IMR-90 (cell line): ENCODE measurements at regions not wholly inside any gene's neighbourhood (a gene's known extent, or its start where the extent isn't known, plus 50 kb on each side); places are given as distances from the start of the nearest gene placed in this dataset.

Experiments used
- BHLHE40 ChIP-seq: fragments of 150-350 bp; IDR thresholded peaks from 2 replicates; pipeline ENCODE4 v1.6.1; 2016; ENCODE audit warnings: mild to moderate bottlenecking, low read depth, low read length
- CEBPB ChIP-seq: IDR thresholded peaks from 2 replicates; pipeline ENCODE4 v1.6.1; 2012; ENCODE audit warnings: low read depth, low read length, improper control_type of control experiment
- MAFK ChIP-seq: IDR thresholded peaks from 2 replicates; pipeline ENCODE4 v1.6.1; 2012; ENCODE audit warnings: low read depth, low read length, improper control_type of control experiment
- MAZ ChIP-seq: IDR thresholded peaks from 2 replicates; pipeline ENCODE4 v1.6.1; 2012; ENCODE audit warnings: low read depth, mild to moderate bottlenecking, low read length, improper control_type of control experiment, moderate library complexity, borderline replicate concordance
- MXI1 ChIP-seq: IDR thresholded peaks from 2 replicates; pipeline ENCODE4 v1.6.1; 2012; ENCODE audit warnings: low read depth, mild to moderate bottlenecking, low read length, moderate library complexity, borderline replicate concordance
- POLR2A ChIP-seq: IDR thresholded peaks from 2 replicates; pipeline ENCODE4 v1.6.1; 2012; ENCODE audit warnings: mild to moderate bottlenecking, low read depth, low read length
- RAD21 ChIP-seq: IDR thresholded peaks from 2 replicates; pipeline ENCODE4 v1.6.1; 2012; ENCODE audit warnings: low read length, improper control_type of control experiment
- RCOR1 ChIP-seq: IDR thresholded peaks from 2 replicates; pipeline ENCODE4 v1.6.1; 2012; ENCODE audit warnings: mild to moderate bottlenecking, low read length, improper control_type of control experiment; ENCODE audit not compliant: insufficient replicate concordance
- RFX5 ChIP-seq: IDR thresholded peaks from 2 replicates; pipeline ENCODE4 v1.8.0; 2012; ENCODE audit warnings: low read depth, mild to moderate bottlenecking, low read length, moderate library complexity
- SMC3 ChIP-seq: fragments of 150-350 bp; IDR thresholded peaks from 2 replicates; pipeline ENCODE4 v1.6.1; 2016; ENCODE audit warnings: low read depth, mild to moderate bottlenecking, antibody characterized with exemption, low read length, moderate library complexity
- TF ChIP-seq, protein P1 (sequence below): fragments of 150-350 bp; IDR thresholded peaks from 2 replicates; pipeline ENCODE4 v1.6.1; 2017; ENCODE audit warnings: mild to moderate bottlenecking, antibody characterized with exemption, low read length, low read depth
- TF ChIP-seq, protein P2 (sequence below): conservative IDR thresholded peaks from 2 replicates; pipeline ENCODE4 v1.5.1; 2012; ENCODE audit warnings: mild to moderate bottlenecking, low read depth, low read length, improper control_type of control experiment

DNA sequence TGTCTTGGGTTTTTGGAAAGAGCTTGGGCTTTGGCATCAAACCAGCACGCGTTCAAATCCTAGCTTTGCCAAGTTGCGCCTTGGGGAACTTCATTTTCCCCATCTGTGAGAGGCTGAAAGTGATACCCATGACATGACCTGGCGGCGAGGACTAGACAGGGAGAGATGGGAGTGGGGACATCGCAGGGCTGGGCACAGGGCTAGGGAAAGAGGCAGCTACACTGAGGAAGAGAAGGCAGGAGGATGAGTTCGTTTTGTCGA, 202.9 kb downstream of the IRF8 start:
- TF ChIP-seq, protein P1, sequence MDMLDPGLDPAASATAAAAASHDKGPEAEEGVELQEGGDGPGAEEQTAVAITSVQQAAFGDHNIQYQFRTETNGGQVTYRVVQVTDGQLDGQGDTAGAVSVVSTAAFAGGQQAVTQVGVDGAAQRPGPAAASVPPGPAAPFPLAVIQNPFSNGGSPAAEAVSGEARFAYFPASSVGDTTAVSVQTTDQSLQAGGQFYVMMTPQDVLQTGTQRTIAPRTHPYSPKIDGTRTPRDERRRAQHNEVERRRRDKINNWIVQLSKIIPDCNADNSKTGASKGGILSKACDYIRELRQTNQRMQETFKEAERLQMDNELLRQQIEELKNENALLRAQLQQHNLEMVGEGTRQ, result no peak
- TF ChIP-seq, protein P2, sequence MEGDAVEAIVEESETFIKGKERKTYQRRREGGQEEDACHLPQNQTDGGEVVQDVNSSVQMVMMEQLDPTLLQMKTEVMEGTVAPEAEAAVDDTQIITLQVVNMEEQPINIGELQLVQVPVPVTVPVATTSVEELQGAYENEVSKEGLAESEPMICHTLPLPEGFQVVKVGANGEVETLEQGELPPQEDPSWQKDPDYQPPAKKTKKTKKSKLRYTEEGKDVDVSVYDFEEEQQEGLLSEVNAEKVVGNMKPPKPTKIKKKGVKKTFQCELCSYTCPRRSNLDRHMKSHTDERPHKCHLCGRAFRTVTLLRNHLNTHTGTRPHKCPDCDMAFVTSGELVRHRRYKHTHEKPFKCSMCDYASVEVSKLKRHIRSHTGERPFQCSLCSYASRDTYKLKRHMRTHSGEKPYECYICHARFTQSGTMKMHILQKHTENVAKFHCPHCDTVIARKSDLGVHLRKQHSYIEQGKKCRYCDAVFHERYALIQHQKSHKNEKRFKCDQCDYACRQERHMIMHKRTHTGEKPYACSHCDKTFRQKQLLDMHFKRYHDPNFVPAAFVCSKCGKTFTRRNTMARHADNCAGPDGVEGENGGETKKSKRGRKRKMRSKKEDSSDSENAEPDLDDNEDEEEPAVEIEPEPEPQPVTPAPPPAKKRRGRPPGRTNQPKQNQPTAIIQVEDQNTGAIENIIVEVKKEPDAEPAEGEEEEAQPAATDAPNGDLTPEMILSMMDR, result no peak
- TF ChIP-seq RCOR1 (no peak), RFX5 (no peak), POLR2A (no peak), RAD21 (no peak), CEBPB (no peak), SMC3 (no peak), BHLHE40 (no peak), MAFK (no peak), MXI1 (no peak), MAZ (no peak)
